ENCODE measurements at regions not wholly inside any gene's neighbourhood (a gene's known extent, or its start where the extent isn't known, plus 50 kb on each side); places are given as distances from the start of the nearest gene placed in this dataset.
A peak's percentile ranks its signal among the peaks of the same experiment; 100 is the strongest.

- CTCF ChIA-PET = no interaction called here
- no peak for DNase-seq (ENCODE audit: extremely low spot score)
- TF ChIP-seq, protein P1, sequence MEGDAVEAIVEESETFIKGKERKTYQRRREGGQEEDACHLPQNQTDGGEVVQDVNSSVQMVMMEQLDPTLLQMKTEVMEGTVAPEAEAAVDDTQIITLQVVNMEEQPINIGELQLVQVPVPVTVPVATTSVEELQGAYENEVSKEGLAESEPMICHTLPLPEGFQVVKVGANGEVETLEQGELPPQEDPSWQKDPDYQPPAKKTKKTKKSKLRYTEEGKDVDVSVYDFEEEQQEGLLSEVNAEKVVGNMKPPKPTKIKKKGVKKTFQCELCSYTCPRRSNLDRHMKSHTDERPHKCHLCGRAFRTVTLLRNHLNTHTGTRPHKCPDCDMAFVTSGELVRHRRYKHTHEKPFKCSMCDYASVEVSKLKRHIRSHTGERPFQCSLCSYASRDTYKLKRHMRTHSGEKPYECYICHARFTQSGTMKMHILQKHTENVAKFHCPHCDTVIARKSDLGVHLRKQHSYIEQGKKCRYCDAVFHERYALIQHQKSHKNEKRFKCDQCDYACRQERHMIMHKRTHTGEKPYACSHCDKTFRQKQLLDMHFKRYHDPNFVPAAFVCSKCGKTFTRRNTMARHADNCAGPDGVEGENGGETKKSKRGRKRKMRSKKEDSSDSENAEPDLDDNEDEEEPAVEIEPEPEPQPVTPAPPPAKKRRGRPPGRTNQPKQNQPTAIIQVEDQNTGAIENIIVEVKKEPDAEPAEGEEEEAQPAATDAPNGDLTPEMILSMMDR (IDR thresholded peaks at IDR 0.05; ENCODE audit: control extremely low read depth, extremely low read depth, low read depth, missing control alignments) = no peak
- POLR2A ChIA-PET = no interaction called here
Observed at GRCh38 chr4:117239434-117239833, 154.1 kb upstream of the TRAM1L1 start.

DNA sequence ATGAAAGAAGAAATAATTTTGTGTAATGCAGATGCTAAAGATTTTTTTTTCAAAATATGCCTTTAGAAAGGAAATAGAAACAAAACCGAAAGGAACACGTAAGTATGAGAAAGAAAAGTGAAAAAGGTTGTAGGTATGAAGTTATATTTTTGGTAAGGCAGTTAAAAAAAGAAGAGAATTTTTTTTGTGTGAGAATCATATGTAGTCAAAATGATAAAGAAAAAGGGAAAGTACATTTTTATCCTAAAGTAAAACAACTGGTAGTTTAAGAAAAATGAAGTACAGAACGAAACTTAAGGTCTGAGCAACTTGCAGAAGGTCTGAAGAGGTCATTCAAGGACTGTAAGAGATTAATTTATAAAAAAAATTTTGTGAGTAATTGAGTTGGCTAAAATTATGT is 164.0 kb upstream of the TRAM1L1 start:
- CTCF ChIA-PET = no interaction called here
- POLR2A ChIA-PET = no interaction called here
- peak; percentile 37 for DNase-seq (ENCODE audit: extremely low spot score)
- TF ChIP-seq, protein P1 (IDR thresholded peaks at IDR 0.05; ENCODE audit: control extremely low read depth, extremely low read depth, low read depth, missing control alignments) = no peak

- DNase-seq (ENCODE audit: extremely low spot score) = no peak
- CTCF ChIA-PET = no interaction called here
- TF ChIP-seq, protein P1 (IDR thresholded peaks at IDR 0.05; ENCODE audit: control extremely low read depth, extremely low read depth, low read depth, missing control alignments) = no peak
- POLR2A ChIA-PET = no interaction called here
Observed at GRCh38 chr4:117264072-117264471, 178.7 kb upstream of the TRAM1L1 start.

- CTCF ChIA-PET = interaction anchor here (0.9 to 1.5 kb wide), 2 partner anchors 10 to 15 kb away, joined by 3 to 4 read pairs; no protein-coding TSS in a partner anchor
- no peak for DNase-seq (ENCODE audit: extremely low spot score)
Observed at GRCh38 chr4:117267317-117267716, 181.9 kb upstream of the TRAM1L1 start.

GRCh38 chr4:117284736-117285135 is 199.4 kb upstream of the TRAM1L1 start:
- TF ChIP-seq, protein P1 (IDR thresholded peaks at IDR 0.05; ENCODE audit: control extremely low read depth, extremely low read depth, low read depth, missing control alignments) = no peak
- ChIA-PET POLR2A (no interaction called here), CTCF (no interaction called here)
- DNase-seq (ENCODE audit: extremely low spot score) = no peak

More at GRCh38 chr4:117267317-117267716, 181.9 kb upstream of the TRAM1L1 start:
- POLR2A ChIA-PET = no interaction called here
- TF ChIP-seq, protein P1 (IDR thresholded peaks at IDR 0.05; ENCODE audit: control extremely low read depth, extremely low read depth, low read depth, missing control alignments) = no peak

DNA sequence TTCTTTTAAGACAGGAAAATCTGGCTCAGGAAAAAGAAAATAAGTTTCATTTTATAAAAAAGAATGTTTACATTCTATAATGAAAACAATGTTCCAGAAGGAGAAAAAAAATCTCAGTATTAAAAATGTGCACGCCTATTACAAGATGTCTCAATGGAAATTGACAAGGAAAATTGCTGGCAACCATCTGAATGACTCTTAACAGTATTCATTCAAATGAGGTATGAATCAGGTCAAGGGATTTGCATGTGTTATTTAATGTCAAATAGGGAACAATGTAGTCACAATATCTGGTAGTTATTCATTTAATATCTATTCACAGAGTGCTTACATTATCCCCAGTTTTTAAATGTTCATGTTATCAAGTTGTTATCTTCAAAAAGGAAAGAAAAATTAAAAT is 208.4 kb upstream of the TRAM1L1 start:
- TF ChIP-seq, protein P1 (IDR thresholded peaks at IDR 0.05; ENCODE audit: control extremely low read depth, extremely low read depth, low read depth, missing control alignments) = no peak
- POLR2A ChIA-PET = no interaction called here
- CTCF ChIA-PET = no interaction called here
- DNase-seq (ENCODE audit: extremely low spot score) = no peak

DNA sequence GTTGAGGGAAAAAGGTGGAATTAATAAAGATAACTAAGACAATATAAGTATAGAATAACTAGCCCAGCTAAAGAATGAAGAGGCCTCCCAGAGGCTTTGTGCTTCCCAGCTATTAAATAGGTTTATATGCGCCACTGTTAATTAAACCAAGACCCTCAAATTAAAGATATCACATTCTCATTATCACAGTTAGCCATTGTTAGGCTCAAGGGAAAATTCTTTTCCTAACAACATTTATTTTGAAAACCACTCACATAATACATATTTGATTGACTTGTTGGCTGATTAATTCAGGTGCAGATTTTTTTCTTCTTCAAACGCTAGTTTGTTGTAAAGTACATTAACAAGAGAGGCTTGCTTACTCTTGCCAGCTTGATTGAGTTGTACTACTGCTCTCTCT is 216.8 kb upstream of the TRAM1L1 start:
- POLR2A ChIA-PET = no interaction called here
- CTCF ChIA-PET = no interaction called here
- TF ChIP-seq, protein P1 (IDR thresholded peaks at IDR 0.05; ENCODE audit: control extremely low read depth, extremely low read depth, low read depth, missing control alignments) = no peak
- DNase-seq (ENCODE audit: extremely low spot score) = no peak

Measured in GM10248 (cell line).